AG04449 (cell line): ENCODE measurements at regions not wholly inside any gene's neighbourhood (a gene's known extent, or its start where the extent isn't known, plus 50 kb on each side); places are given as distances from the start of the nearest gene placed in this dataset.

Experiments
- CTCF ChIA-PET: fragments of 350-600 bp; formaldehyde crosslinking; extraction: SDS; loops from one replicate; lab custom pipeline; 2021; ENCODE audit warnings: antibody characterized with exemption; lab: Yijun Ruan, JAX
- POLR2A ChIA-PET: fragments of 400-600, 350-600 bp; formaldehyde crosslinking; extraction: SDS; loops from one replicate; lab custom pipeline; 2020; ENCODE audit warnings: antibody characterized with exemption, inconsistent platforms; lab: Yijun Ruan, JAX
- DNase-seq: peaks from one replicate; pipeline ENCODE4 v3.0.0-alpha.2; 2010; ENCODE audit warnings: low read depth, low spot score
- H3K4me3 ChIP-seq: 2 replicates; pipeline ENCODE4 v1.5.1; 2011; ENCODE audit warnings: low read depth, mild to moderate bottlenecking, control low read depth, low read length
- CTCF ChIP-seq: IDR thresholded peaks from one replicate; pipeline ENCODE4 v1.5.1; 2011; ENCODE audit warnings: mild to moderate bottlenecking, moderate library complexity, low read length, control low read depth, inconsistent platforms; ENCODE audit not compliant: insufficient read depth; ENCODE audit errors: missing control alignments

- ChIA-PET POLR2A (no interaction called here), CTCF (no interaction called here)
- no peak overlapping the region for H3K4me3 ChIP-seq
- no peak for TF ChIP-seq CTCF
- no peak for DNase-seq
These were observed 586.2 kb upstream of the NECTIN3 start for GRCh38 chr3:110485389-110485788.

GRCh38 chr3:110487840-110488239 lies 583.8 kb upstream of the NECTIN3 start:
- CTCF ChIA-PET = interaction anchor here (1.3 kb wide), 1 partner anchor 11 kb away, joined by 4 read pairs; no protein-coding TSS in a partner anchor
- no peak overlapping the region for H3K4me3 ChIP-seq
- POLR2A ChIA-PET = no interaction called here
- TF ChIP-seq CTCF = no peak
- DNase-seq = no peak

GRCh38 chr3:110491413-110491812 lies 580.2 kb upstream of the NECTIN3 start:
- no peak for TF ChIP-seq CTCF
- DNase-seq = no peak
- ChIA-PET CTCF (no interaction called here), POLR2A (no interaction called here)
- H3K4me3 ChIP-seq = no peak overlapping the region

GRCh38 chr3:110492876-110493275 lies 578.7 kb upstream of the NECTIN3 start:
- POLR2A ChIA-PET = no interaction called here
- TF ChIP-seq CTCF = no peak
- CTCF ChIA-PET = no interaction called here
- DNase-seq = no peak
- no peak overlapping the region for H3K4me3 ChIP-seq

- DNase-seq = no peak
- ChIA-PET CTCF (no interaction called here), POLR2A (no interaction called here)
- no peak overlapping the region for H3K4me3 ChIP-seq
- TF ChIP-seq CTCF = no peak
These were observed 578.1 kb upstream of the NECTIN3 start for GRCh38 chr3:110493438-110494092.

- no peak for DNase-seq
- POLR2A ChIA-PET = no interaction called here
- CTCF ChIA-PET = no interaction called here
- no peak overlapping the region for H3K4me3 ChIP-seq
- no peak for TF ChIP-seq CTCF
These were observed 577.5 kb upstream of the NECTIN3 start for GRCh38 chr3:110494093-110494490.
